ENCODE measurements at regions not wholly inside any gene's neighbourhood (a gene's known extent, or its start where the extent isn't known, plus 50 kb on each side); places are given as distances from the start of the nearest gene placed in this dataset.

DNA sequence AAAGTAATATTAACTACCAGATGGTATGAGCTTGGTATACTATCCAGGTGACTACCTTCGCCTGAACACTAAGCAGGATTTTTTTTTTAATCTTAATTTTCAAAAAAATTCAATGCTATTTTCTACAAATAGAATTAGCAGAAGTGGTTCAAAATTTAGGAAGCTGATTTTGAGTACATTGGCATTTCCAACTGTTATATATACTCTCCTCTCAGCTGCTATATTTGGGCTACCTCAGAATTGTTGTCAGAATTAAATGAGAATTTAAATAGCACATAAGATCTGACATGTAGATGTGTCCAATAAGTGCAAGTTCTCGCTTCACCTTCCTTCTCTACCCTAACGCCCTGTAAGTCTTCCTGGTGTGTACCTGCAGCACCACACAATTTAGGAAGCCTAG is 83.1 kb downstream of the DUSP6 start:
- TF ChIP-seq CTCF (conservative IDR thresholded peaks at IDR 0.05 in 1 of 2, IDR thresholded peaks at IDR 0.05 in 1 of 2; ENCODE audit: extremely low read depth in 1 of 2, insufficient read depth in 1 of 2, low read depth in 1 of 2, low read length in 2 of 2): no peak
- TF ChIP-seq EZH2 (IDR thresholded peaks at IDR 0.05; ENCODE audit: borderline replicate concordance, low read length): no peak

Data from mammary epithelial cell (primary cell).